ENCODE measurements at regions not wholly inside any gene's neighbourhood (a gene's known extent, or its start where the extent isn't known, plus 50 kb on each side); places are given as distances from the start of the nearest gene placed in this dataset.

GRCh38 chr3:43861635-43862034, 170.9 kb downstream of the ABHD5 start:
- H3K9me1 ChIP-seq (ENCODE audit: insufficient read depth, low read length) = peaks cover 12% of the 10 kb centered on the region
- no peak overlapping the region for H3K4ac ChIP-seq (ENCODE audit: low read depth, low read length)
- H3K4me1 ChIP-seq (ENCODE audit: control insufficient read depth, insufficient read depth, low read length) = peaks cover 11% of the 10 kb centered on the region; the same call in 1 of the 2 replicates
- no peak overlapping the region; the same call in 1 of the 2 replicates for H2BK120ac ChIP-seq (ENCODE audit: low read depth, low read length)
- no peak overlapping the region for H2BK15ac ChIP-seq (ENCODE audit: low read depth, low read length)
- no peaks in the 10 kb centered on the region for H3K9me3 ChIP-seq (ENCODE audit: control insufficient read depth, insufficient read depth, low read length)
- no peak overlapping the region for H3K27ac ChIP-seq (ENCODE audit: insufficient read depth, low read length)
- H3K14ac ChIP-seq (replicated peaks; ENCODE audit: low read depth, low read length) = no peak overlapping the region
- no peak overlapping the region for H3K56ac ChIP-seq (ENCODE audit: extremely low read depth, insufficient read depth, low read length)
- dilution Hi-C loops (cut with HindIII; ENCODE audit: low sequenced_read_pairs, unreplicated experiment) = no loop called here
- no peaks in the 10 kb centered on the region for H3K36me3 ChIP-seq (ENCODE audit: control insufficient read depth, insufficient read depth, low read length)
- BruUV-seq (replicated peaks) = no TSS peak
- intact Hi-C loops (cut with micrococcal nuclease) = no loop called here
- H4K8ac ChIP-seq (ENCODE audit: low read depth in 2 of 2, low read length in 2 of 2) = no peak overlapping the region
- H3K18ac ChIP-seq (ENCODE audit: low read depth, low read length) = no peak overlapping the region
- H3K9ac ChIP-seq (ENCODE audit: low read depth, low read length) = no peak overlapping the region
- no peak overlapping the region for H2BK20ac ChIP-seq (ENCODE audit: low read depth, low read length)
- TF ChIP-seq RCOR1 (IDR thresholded peaks at IDR 0.05; ENCODE audit: insufficient replicate concordance, low read length) = no peak
- TF ChIP-seq USF2 (IDR thresholded peaks at IDR 0.05; ENCODE audit: low read depth, low read length) = no peak
- TF ChIP-seq NFE2L2 (IDR thresholded peaks at IDR 0.05; ENCODE audit: low read depth, low read length) = no peak
- TF ChIP-seq RAD21 (IDR thresholded peaks at IDR 0.05; ENCODE audit: low read length) = no peak
- TF ChIP-seq CEBPB (IDR thresholded peaks at IDR 0.05; ENCODE audit: low read depth, low read length) = no peak
- TF ChIP-seq MAFK (IDR thresholded peaks at IDR 0.05; ENCODE audit: low read depth, low read length) = no peak
- 60% methylated on average over 1 of the region's 3 CpGs; no CpG with 5 or more reads in 1 of the 2 experiments for WGBS, 2 experiments (ENCODE audit: extremely low coverage in 2 of 2, insufficient read length in 1 of 2)
- H3K27me3 ChIP-seq (ENCODE audit: control insufficient read depth, insufficient read depth, low read length) = peaks cover 5% of the 10 kb centered on the region; the same call in 1 of the 2 replicates
- H4K5ac ChIP-seq (ENCODE audit: low read depth, low read length) = no peak overlapping the region
- H2AFZ ChIP-seq (replicated peaks; ENCODE audit: low read length, poor library complexity) = no peak overlapping the region
- in situ Hi-C loops (cut with MboI; ENCODE audit: low sequenced_read_pairs) = no loop called here
- no peak overlapping the region for H3K23ac ChIP-seq (ENCODE audit: low read depth, low read length)
- no peaks in the 10 kb centered on the region for H3K79me1 ChIP-seq (ENCODE audit: low read depth in 1 of 2, low read length in 2 of 2)
- H3K4me3 ChIP-seq (ENCODE audit: insufficient read depth, low read depth, low read length) = no peak overlapping the region
- H3K4me2 ChIP-seq (ENCODE audit: low read depth, low read length) = no peak overlapping the region
- H2AK9ac ChIP-seq (replicated peaks; ENCODE audit: low read depth, low read length, poor library complexity) = no peak overlapping the region
- H2AK5ac ChIP-seq (ENCODE audit: low read depth, low read length) = no peak overlapping the region
- no peak overlapping the region for H2BK5ac ChIP-seq (ENCODE audit: low read depth, low read length, poor library complexity, severe bottlenecking)
- ChIA-PET CTCF (no interaction called here), POLR2A (ENCODE audit: unreplicated experiment) (interaction anchor here (0.5 kb wide), 1 partner anchor 13 kb away, joined by 3 read pairs; no protein-coding TSS in a partner anchor)
- DNase-seq (no peak), ATAC-seq (ENCODE audit: low read depth) (no peak)
- H4K20me1 ChIP-seq (ENCODE audit: insufficient read depth, low read length) = no peaks in the 10 kb centered on the region
- H4K91ac ChIP-seq (ENCODE audit: insufficient read depth, low read depth, low read length) = no peak overlapping the region

Data from IMR-90 (cell line).